SH-SY5Y (cell line): ENCODE measurements at regions not wholly inside any gene's neighbourhood (a gene's known extent, or its start where the extent isn't known, plus 50 kb on each side); places are given as distances from the start of the nearest gene placed in this dataset.

Experiments used
- GATA2 ChIP-seq: IDR thresholded peaks from 2 replicates; pipeline ENCODE4 v1.6.1; 2011; ENCODE audit warnings: mild to moderate bottlenecking, low read depth, low read length
- GATA3 ChIP-seq: IDR thresholded peaks from 2 replicates; pipeline ENCODE4 v1.6.1; 2011; ENCODE audit warnings: low read depth, mild to moderate bottlenecking, low read length, moderate library complexity

DNA sequence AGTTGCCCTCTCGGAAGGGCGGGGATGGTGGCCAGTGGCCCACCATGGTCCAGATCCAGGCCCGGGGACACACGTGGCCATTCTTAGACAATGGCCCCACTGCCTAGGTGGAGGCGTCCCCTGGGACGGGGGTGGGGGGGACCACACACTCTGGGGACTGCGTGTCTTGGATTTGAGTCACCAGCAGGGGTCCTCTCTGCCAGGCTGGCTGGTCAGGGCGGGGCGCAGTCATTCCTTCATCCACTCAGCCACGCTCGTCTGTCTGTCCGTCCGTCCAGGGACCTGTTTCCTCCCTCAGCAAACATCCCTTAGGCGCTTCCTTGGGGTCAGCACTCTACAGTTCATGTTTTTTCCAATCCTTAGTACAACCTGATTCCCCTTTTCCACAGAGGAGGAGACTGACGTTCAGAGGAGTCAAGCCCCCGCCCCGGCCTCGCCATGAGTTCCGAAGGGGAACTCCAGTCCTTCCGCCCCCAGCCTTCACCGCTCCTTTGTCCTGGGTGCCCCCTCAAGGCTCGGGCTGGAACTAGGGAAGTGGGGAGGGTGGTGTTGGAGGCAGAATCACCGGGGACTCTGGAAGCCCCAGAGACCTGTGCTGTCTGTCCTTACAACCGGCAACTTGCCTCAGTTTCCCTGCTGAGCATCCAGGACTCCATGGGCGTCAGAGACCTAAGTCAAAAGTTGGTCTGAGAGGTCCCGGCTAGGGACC is 276.6 kb upstream of the MVB12B start:
- TF ChIP-seq GATA2, result no peak
- no peak for TF ChIP-seq GATA3
